ENCODE measurements at regions not wholly inside any gene's neighbourhood (a gene's known extent, or its start where the extent isn't known, plus 50 kb on each side); places are given as distances from the start of the nearest gene placed in this dataset.

DNA sequence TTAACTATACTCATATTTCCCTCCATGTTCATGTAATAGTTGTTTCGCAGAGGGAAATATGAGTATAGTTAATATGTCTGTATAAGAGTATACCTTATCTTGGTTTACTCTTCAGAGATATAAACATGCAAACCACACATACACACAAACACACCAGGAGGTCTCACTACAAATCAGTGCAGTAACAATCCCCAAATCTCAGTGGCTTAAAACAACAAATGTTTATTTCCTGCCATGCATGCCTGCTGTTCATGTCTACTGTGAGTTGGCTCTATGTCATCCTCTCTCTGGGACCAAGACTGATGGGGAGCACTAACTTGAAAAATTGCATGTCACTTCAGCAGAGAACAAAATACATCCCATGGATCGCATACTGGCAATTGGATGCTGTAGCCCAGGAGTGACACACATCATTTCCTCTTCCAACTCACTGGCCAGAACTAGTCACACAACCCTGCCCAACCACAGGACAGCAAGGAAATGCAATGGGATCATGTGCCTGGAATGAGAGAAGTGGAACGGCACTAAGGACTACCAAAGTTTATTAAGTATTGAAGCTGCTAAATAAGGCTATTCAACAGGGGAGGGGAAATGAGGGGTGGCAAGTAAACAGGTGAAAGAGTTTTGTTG is 89.0 kb upstream of the DTNBP1 start:
- TF ChIP-seq POLR2A (IDR thresholded peaks at IDR 0.05) = no peak
- TF ChIP-seq, protein P1, sequence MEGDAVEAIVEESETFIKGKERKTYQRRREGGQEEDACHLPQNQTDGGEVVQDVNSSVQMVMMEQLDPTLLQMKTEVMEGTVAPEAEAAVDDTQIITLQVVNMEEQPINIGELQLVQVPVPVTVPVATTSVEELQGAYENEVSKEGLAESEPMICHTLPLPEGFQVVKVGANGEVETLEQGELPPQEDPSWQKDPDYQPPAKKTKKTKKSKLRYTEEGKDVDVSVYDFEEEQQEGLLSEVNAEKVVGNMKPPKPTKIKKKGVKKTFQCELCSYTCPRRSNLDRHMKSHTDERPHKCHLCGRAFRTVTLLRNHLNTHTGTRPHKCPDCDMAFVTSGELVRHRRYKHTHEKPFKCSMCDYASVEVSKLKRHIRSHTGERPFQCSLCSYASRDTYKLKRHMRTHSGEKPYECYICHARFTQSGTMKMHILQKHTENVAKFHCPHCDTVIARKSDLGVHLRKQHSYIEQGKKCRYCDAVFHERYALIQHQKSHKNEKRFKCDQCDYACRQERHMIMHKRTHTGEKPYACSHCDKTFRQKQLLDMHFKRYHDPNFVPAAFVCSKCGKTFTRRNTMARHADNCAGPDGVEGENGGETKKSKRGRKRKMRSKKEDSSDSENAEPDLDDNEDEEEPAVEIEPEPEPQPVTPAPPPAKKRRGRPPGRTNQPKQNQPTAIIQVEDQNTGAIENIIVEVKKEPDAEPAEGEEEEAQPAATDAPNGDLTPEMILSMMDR (IDR thresholded peaks at IDR 0.05) = no peak

Measured in right lobe of liver (tissue), 4 donors.